ENCODE measurements at regions not wholly inside any gene's neighbourhood (a gene's known extent, or its start where the extent isn't known, plus 50 kb on each side); places are given as distances from the start of the nearest gene placed in this dataset.

GRCh38 chr12:127896661-127897060 is 370.3 kb upstream of the TMEM132C start:
- TF ChIP-seq CTCF (conservative IDR thresholded peaks at IDR 0.05; ENCODE audit: low read depth, low read length) (no peak), EZH2 (IDR thresholded peaks at IDR 0.05; ENCODE audit: low read length, unreplicated experiment) (no peak), EZH2phosphoT487 (IDR thresholded peaks at IDR 0.05; ENCODE audit: borderline replicate concordance, low read length) (no peak)

Measured in PC-3 (cell line).